ENCODE measurements at regions not wholly inside any gene's neighbourhood (a gene's known extent, or its start where the extent isn't known, plus 50 kb on each side); places are given as distances from the start of the nearest gene placed in this dataset.

GRCh38 chr1:116288201-116288598 lies 84.8 kb upstream of the ATP1A1 start:
- no peak overlapping the region for H2AK5ac ChIP-seq (ENCODE audit: low read length, severe bottlenecking)
- no peak overlapping the region for H2BK15ac ChIP-seq (ENCODE audit: low read depth, poor library complexity, severe bottlenecking)
- no peak overlapping the region for H2AFZ ChIP-seq (ENCODE audit: low read depth, low read length)
- no peaks in the 10 kb centered on the region for H3K79me1 ChIP-seq (replicated peaks; ENCODE audit: low read length, poor library complexity, severe bottlenecking)
- H3K9me3 ChIP-seq (ENCODE audit: control insufficient read depth, low read length): no peaks in the 10 kb centered on the region
- H3K4me2 ChIP-seq (ENCODE audit: low read length, poor library complexity, severe bottlenecking): no peak overlapping the region
- no peak overlapping the region for H3K23ac ChIP-seq (ENCODE audit: low read length in 2 of 2)
- no peak overlapping the region for H3K14ac ChIP-seq (ENCODE audit: low read length in 2 of 2)
- H3K18ac ChIP-seq (ENCODE audit: low read depth in 1 of 2, low read length in 2 of 2): no peak overlapping the region
- no peak for DNase-seq
- no peaks in the 10 kb centered on the region for H3K36me3 ChIP-seq (ENCODE audit: control insufficient read depth in 1 of 2, insufficient read depth in 2 of 2, low read depth in 1 of 2, low read length in 2 of 2)
- H3K4me3 ChIP-seq (ENCODE audit: insufficient read depth in 1 of 2, low read depth in 1 of 2, low read length in 2 of 2): no peak overlapping the region
- no peak overlapping the region for H2BK12ac ChIP-seq (ENCODE audit: low read length in 2 of 2)
- peaks cover 4% of the 10 kb centered on the region for H3K4me1 ChIP-seq (ENCODE audit: control insufficient read depth, insufficient read depth, low read depth, low read length)
- H3K27me3 ChIP-seq (ENCODE audit: control insufficient read depth in 1 of 2, insufficient read depth in 1 of 2, low read length in 2 of 2): peaks cover 0 to 9% of the 10 kb centered on the region in 2 experiments
- no peak overlapping the region for H4K8ac ChIP-seq (ENCODE audit: low read length)
- no peak overlapping the region for H3K4ac ChIP-seq (ENCODE audit: low read depth in 1 of 2, low read length in 2 of 2)
- no peak overlapping the region for H3K27ac ChIP-seq (ENCODE audit: low read length, poor library complexity, severe bottlenecking)
- H2BK5ac ChIP-seq (ENCODE audit: low read depth, low read length, poor library complexity, severe bottlenecking): no peak overlapping the region
- H4K91ac ChIP-seq (ENCODE audit: low read length): no peak overlapping the region
- WGBS: 89% methylated on average over 2 of the region's 2 CpGs
- no peak overlapping the region for H3K9ac ChIP-seq (ENCODE audit: low read length)
- H2BK120ac ChIP-seq (ENCODE audit: low read depth, low read length): no peak overlapping the region

GRCh38 chr1:116289193-116289592 lies 83.9 kb upstream of the ATP1A1 start:
- H2BK120ac ChIP-seq (ENCODE audit: low read depth, low read length): no peak overlapping the region
- H3K18ac ChIP-seq (ENCODE audit: low read depth in 1 of 2, low read length in 2 of 2): no peak overlapping the region
- H3K4ac ChIP-seq (ENCODE audit: low read depth in 1 of 2, low read length in 2 of 2): no peak overlapping the region
- H3K9me3 ChIP-seq (ENCODE audit: control insufficient read depth, low read length): no peaks in the 10 kb centered on the region
- H2AFZ ChIP-seq (ENCODE audit: low read depth, low read length): no peak overlapping the region
- no peak overlapping the region for H2BK5ac ChIP-seq (ENCODE audit: low read depth, low read length, poor library complexity, severe bottlenecking)
- no peak overlapping the region for H2BK12ac ChIP-seq (ENCODE audit: low read length in 2 of 2)
- H3K36me3 ChIP-seq (ENCODE audit: control insufficient read depth in 1 of 2, insufficient read depth in 2 of 2, low read depth in 1 of 2, low read length in 2 of 2): no peaks in the 10 kb centered on the region
- 92% methylated on average over 2 of the region's 2 CpGs for WGBS
- H3K4me2 ChIP-seq (ENCODE audit: low read length, poor library complexity, severe bottlenecking): no peak overlapping the region
- H3K23ac ChIP-seq (ENCODE audit: low read length in 2 of 2): no peak overlapping the region
- H3K27ac ChIP-seq (ENCODE audit: low read length, poor library complexity, severe bottlenecking): no peak overlapping the region
- no peak overlapping the region for H3K9ac ChIP-seq (ENCODE audit: low read length)
- H3K14ac ChIP-seq (ENCODE audit: low read length in 2 of 2): no peak overlapping the region
- H3K79me1 ChIP-seq (replicated peaks; ENCODE audit: low read length, poor library complexity, severe bottlenecking): no peaks in the 10 kb centered on the region
- peaks cover 0 to 9% of the 10 kb centered on the region in 2 experiments for H3K27me3 ChIP-seq (ENCODE audit: control insufficient read depth in 1 of 2, insufficient read depth in 1 of 2, low read length in 2 of 2)
- no peak overlapping the region for H2AK5ac ChIP-seq (ENCODE audit: low read length, severe bottlenecking)
- no peak overlapping the region for H4K8ac ChIP-seq (ENCODE audit: low read length)
- no peak overlapping the region for H2BK15ac ChIP-seq (ENCODE audit: low read depth, poor library complexity, severe bottlenecking)
- H4K91ac ChIP-seq (ENCODE audit: low read length): no peak overlapping the region
- DNase-seq: no peak
- H3K4me1 ChIP-seq (ENCODE audit: control insufficient read depth, insufficient read depth, low read depth, low read length): peaks cover 4% of the 10 kb centered on the region
- H3K4me3 ChIP-seq (ENCODE audit: insufficient read depth in 1 of 2, low read depth in 1 of 2, low read length in 2 of 2): no peak overlapping the region

GRCh38 chr1:116290085-116290705 lies 82.8 kb upstream of the ATP1A1 start:
- WGBS: 82% methylated on average over 2 of the region's 3 CpGs
- no peak overlapping the region for H4K91ac ChIP-seq (ENCODE audit: low read length)
- no peak overlapping the region for H3K27ac ChIP-seq (ENCODE audit: low read length, poor library complexity, severe bottlenecking)
- no peak overlapping the region for H3K4ac ChIP-seq (ENCODE audit: low read depth in 1 of 2, low read length in 2 of 2)
- no peak overlapping the region for H2AK5ac ChIP-seq (ENCODE audit: low read length, severe bottlenecking)
- H3K27me3 ChIP-seq (ENCODE audit: control insufficient read depth in 1 of 2, insufficient read depth in 1 of 2, low read length in 2 of 2): peaks cover 0 to 9% of the 10 kb centered on the region in 2 experiments
- peaks cover 4% of the 10 kb centered on the region for H3K4me1 ChIP-seq (ENCODE audit: control insufficient read depth, insufficient read depth, low read depth, low read length)
- H3K23ac ChIP-seq (ENCODE audit: low read length in 2 of 2): no peak overlapping the region
- H3K18ac ChIP-seq (ENCODE audit: low read depth in 1 of 2, low read length in 2 of 2): no peak overlapping the region
- peak; percentile 47 for DNase-seq
- H3K36me3 ChIP-seq (ENCODE audit: control insufficient read depth in 1 of 2, insufficient read depth in 2 of 2, low read depth in 1 of 2, low read length in 2 of 2): no peaks in the 10 kb centered on the region
- H3K9me3 ChIP-seq (ENCODE audit: control insufficient read depth, low read length): no peaks in the 10 kb centered on the region
- no peaks in the 10 kb centered on the region for H3K79me1 ChIP-seq (replicated peaks; ENCODE audit: low read length, poor library complexity, severe bottlenecking)
- H3K4me3 ChIP-seq (ENCODE audit: insufficient read depth in 1 of 2, low read depth in 1 of 2, low read length in 2 of 2): no peak overlapping the region
- H3K14ac ChIP-seq (ENCODE audit: low read length in 2 of 2): no peak overlapping the region
- H2AFZ ChIP-seq (ENCODE audit: low read depth, low read length): no peak overlapping the region
- H3K4me2 ChIP-seq (ENCODE audit: low read length, poor library complexity, severe bottlenecking): no peak overlapping the region
- H3K9ac ChIP-seq (ENCODE audit: low read length): no peak overlapping the region
- H2BK5ac ChIP-seq (ENCODE audit: low read depth, low read length, poor library complexity, severe bottlenecking): no peak overlapping the region
- H2BK12ac ChIP-seq (ENCODE audit: low read length in 2 of 2): no peak overlapping the region
- no peak overlapping the region for H2BK15ac ChIP-seq (ENCODE audit: low read depth, poor library complexity, severe bottlenecking)
- H4K8ac ChIP-seq (ENCODE audit: low read length): no peak overlapping the region
- no peak overlapping the region for H2BK120ac ChIP-seq (ENCODE audit: low read depth, low read length)

- no peak overlapping the region for H4K91ac ChIP-seq (ENCODE audit: low read length)
- no peaks in the 10 kb centered on the region for H3K9me3 ChIP-seq (ENCODE audit: control insufficient read depth, low read length)
- no peak overlapping the region for H3K4me3 ChIP-seq (ENCODE audit: insufficient read depth in 1 of 2, low read depth in 1 of 2, low read length in 2 of 2)
- 85% methylated on average over 1 of the region's 2 CpGs for WGBS
- H3K18ac ChIP-seq (ENCODE audit: low read depth in 1 of 2, low read length in 2 of 2): no peak overlapping the region
- no peak overlapping the region for H2BK15ac ChIP-seq (ENCODE audit: low read depth, poor library complexity, severe bottlenecking)
- no peak overlapping the region for H3K27ac ChIP-seq (ENCODE audit: low read length, poor library complexity, severe bottlenecking)
- no peak overlapping the region for H2AFZ ChIP-seq (ENCODE audit: low read depth, low read length)
- no peak overlapping the region for H2BK120ac ChIP-seq (ENCODE audit: low read depth, low read length)
- H3K27me3 ChIP-seq (ENCODE audit: control insufficient read depth in 1 of 2, insufficient read depth in 1 of 2, low read length in 2 of 2): peaks cover 0 to 9% of the 10 kb centered on the region in 2 experiments
- H3K4ac ChIP-seq (ENCODE audit: low read depth in 1 of 2, low read length in 2 of 2): no peak overlapping the region
- no peak overlapping the region for H2AK5ac ChIP-seq (ENCODE audit: low read length, severe bottlenecking)
- H3K14ac ChIP-seq (ENCODE audit: low read length in 2 of 2): no peak overlapping the region
- no peak overlapping the region for H3K9ac ChIP-seq (ENCODE audit: low read length)
- H4K8ac ChIP-seq (ENCODE audit: low read length): no peak overlapping the region
- H3K79me1 ChIP-seq (replicated peaks; ENCODE audit: low read length, poor library complexity, severe bottlenecking): no peaks in the 10 kb centered on the region
- no peak overlapping the region for H3K4me2 ChIP-seq (ENCODE audit: low read length, poor library complexity, severe bottlenecking)
- H2BK12ac ChIP-seq (ENCODE audit: low read length in 2 of 2): no peak overlapping the region
- DNase-seq: no peak
- H3K23ac ChIP-seq (ENCODE audit: low read length in 2 of 2): no peak overlapping the region
- no peaks in the 10 kb centered on the region for H3K36me3 ChIP-seq (ENCODE audit: control insufficient read depth in 1 of 2, insufficient read depth in 2 of 2, low read depth in 1 of 2, low read length in 2 of 2)
- H3K4me1 ChIP-seq (ENCODE audit: control insufficient read depth, insufficient read depth, low read depth, low read length): peaks cover 4% of the 10 kb centered on the region
- H2BK5ac ChIP-seq (ENCODE audit: low read depth, low read length, poor library complexity, severe bottlenecking): no peak overlapping the region
These were observed 82.0 kb upstream of the ATP1A1 start for GRCh38 chr1:116291024-116291423.

Measured in mesenchymal stem cell (in vitro differentiated cells and primary cell).